ENCODE measurements at regions not wholly inside any gene's neighbourhood (a gene's known extent, or its start where the extent isn't known, plus 50 kb on each side); places are given as distances from the start of the nearest gene placed in this dataset.

GRCh38 chr5:124901081-124901480 is 154.6 kb upstream of the ZNF608 start:
- no peaks in the 10 kb centered on the region; the same call in 1 of the 2 replicates for H3K9me3 ChIP-seq
- no peak for DNase-seq
- no peak for TF ChIP-seq CTCF (IDR thresholded peaks at IDR 0.05; ENCODE audit: insufficient read depth in 1 of 2, low read depth in 1 of 2, low read length in 1 of 2, severe bottlenecking in 1 of 2, unreplicated experiment in 1 of 2)
- H3K27me3 Mint-ChIP-seq (ENCODE audit: insufficient read depth, unreplicated experiment) = no peaks in the 10 kb centered on the region
- peaks cover 2% of the 10 kb centered on the region for H3K4me1 ChIP-seq
- CTCF ChIA-PET = no interaction called here
- BruUV-seq (replicated peaks) = no TSS peak
- no peaks in the 10 kb centered on the region for H3K36me3 Mint-ChIP-seq (ENCODE audit: insufficient read depth, unreplicated experiment)
- no peak overlapping the region for H3K27ac Mint-ChIP-seq (ENCODE audit: unreplicated experiment)
- H3K27me3 ChIP-seq (replicated peaks; ENCODE audit: control insufficient read depth, insufficient read depth, low read length) = no peaks in the 10 kb centered on the region
- no peaks in the 10 kb centered on the region for H3K4me1 Mint-ChIP-seq (ENCODE audit: low read depth, unreplicated experiment)
- H3K4me3 ChIP-seq (ENCODE audit: low read depth, low read length) = no peak overlapping the region
- POLR2A ChIA-PET = no interaction called here
- H3K36me3 ChIP-seq (ENCODE audit: control insufficient read depth, insufficient read depth, low read length) = no peaks in the 10 kb centered on the region
- intact Hi-C loops (cut with micrococcal nuclease; ENCODE audit: unreplicated experiment) = loop anchor here (10.0 kb wide), 1 partner anchor 316 kb away; no protein-coding TSS in a partner anchor
- no peaks in the 10 kb centered on the region for H3K9me3 Mint-ChIP-seq (ENCODE audit: unreplicated experiment)
- no peak overlapping the region for H3K4me3 Mint-ChIP-seq (ENCODE audit: unreplicated experiment)

GRCh38 chr5:124902097-124902821 is 155.8 kb upstream of the ZNF608 start:
- CTCF ChIA-PET = no interaction called here
- Mint-ChIP-seq H3K27ac (ENCODE audit: unreplicated experiment) (no peak overlapping the region), H3K4me1 (ENCODE audit: low read depth, unreplicated experiment) (peaks cover 9% of the 10 kb centered on the region), H3K4me3 (ENCODE audit: unreplicated experiment) (no peak overlapping the region), H3K9me3 (ENCODE audit: unreplicated experiment) (no peaks in the 10 kb centered on the region), H3K36me3 (ENCODE audit: insufficient read depth, unreplicated experiment) (no peaks in the 10 kb centered on the region), H3K27me3 (ENCODE audit: insufficient read depth, unreplicated experiment) (no peaks in the 10 kb centered on the region)
- no peaks in the 10 kb centered on the region for H3K36me3 ChIP-seq (ENCODE audit: control insufficient read depth, insufficient read depth, low read length)
- POLR2A ChIA-PET = no interaction called here
- intact Hi-C loops (cut with micrococcal nuclease; ENCODE audit: unreplicated experiment) = loop anchor here (10.0 kb wide), 1 partner anchor 317 kb away; no protein-coding TSS in a partner anchor
- peaks cover 14% of the 10 kb centered on the region for H3K4me1 ChIP-seq
- BruUV-seq (replicated peaks) = no TSS peak
- DNase-seq = no peak
- no peaks in the 10 kb centered on the region; the same call in 1 of the 2 replicates for H3K9me3 ChIP-seq
- H3K27me3 ChIP-seq (replicated peaks; ENCODE audit: control insufficient read depth, insufficient read depth, low read length) = no peaks in the 10 kb centered on the region
- no peak for TF ChIP-seq CTCF (IDR thresholded peaks at IDR 0.05; ENCODE audit: insufficient read depth in 1 of 2, low read depth in 1 of 2, low read length in 1 of 2, severe bottlenecking in 1 of 2, unreplicated experiment in 1 of 2)
- no peak overlapping the region for H3K4me3 ChIP-seq (ENCODE audit: low read depth, low read length)

DNA sequence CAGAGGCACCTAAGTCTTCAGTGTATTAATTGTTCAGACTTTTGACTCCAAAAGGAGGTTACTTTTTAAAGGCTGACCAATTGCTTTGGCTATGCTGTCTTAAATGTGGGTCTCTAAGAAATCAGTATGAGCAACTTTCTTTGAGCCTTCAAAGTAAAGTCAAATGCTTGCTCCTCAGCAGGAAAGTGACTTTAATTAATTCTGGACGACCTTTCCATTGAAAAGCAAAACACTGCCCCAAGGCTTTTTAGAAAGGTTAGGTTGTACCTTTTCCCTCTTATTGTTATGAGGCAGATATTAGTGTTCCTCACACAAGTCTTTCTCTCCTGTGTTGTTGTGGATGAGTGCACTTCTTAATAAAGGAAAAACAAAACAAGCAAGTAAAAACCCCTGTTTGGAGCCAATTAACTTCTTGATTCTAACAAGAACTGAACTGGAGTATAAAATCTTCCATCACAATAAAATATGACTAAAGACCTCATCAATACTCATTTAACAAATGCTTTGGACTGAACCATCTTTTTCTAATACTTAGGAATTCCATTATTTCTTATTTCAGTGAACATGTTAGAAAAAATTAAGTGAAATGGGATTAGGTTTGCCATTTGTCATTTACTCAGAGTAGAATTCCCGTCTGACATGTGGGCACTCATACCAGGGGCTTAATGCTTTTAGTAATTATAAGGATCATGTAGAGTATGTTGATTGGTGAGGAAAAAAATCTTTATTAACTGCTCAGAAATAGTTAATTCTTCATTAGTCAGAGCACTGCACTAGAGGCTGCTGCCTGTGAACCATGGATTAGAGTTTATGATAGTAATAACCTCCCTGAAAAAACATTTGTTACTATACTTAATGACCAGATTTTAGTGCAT is 159.1 kb upstream of the ZNF608 start:
- CTCF ChIA-PET = no interaction called here
- no peak overlapping the region for H3K4me3 ChIP-seq (ENCODE audit: low read depth, low read length)
- POLR2A ChIA-PET = no interaction called here
- DNase-seq = no peak
- intact Hi-C loops (cut with micrococcal nuclease; ENCODE audit: unreplicated experiment) = loop anchor here (1.0 to 10.0 kb wide), 5 partner anchors 158 to 321 kb away; partner anchors contain the start of gene ZNF608
- no peaks in the 10 kb centered on the region for H3K9me3 ChIP-seq
- no peaks in the 10 kb centered on the region for H3K27me3 ChIP-seq (replicated peaks; ENCODE audit: control insufficient read depth, insufficient read depth, low read length)
- H3K4me1 ChIP-seq = peaks cover 42% of the 10 kb centered on the region
- no peak overlapping the region for H3K4me3 Mint-ChIP-seq (ENCODE audit: unreplicated experiment)
- no peaks in the 10 kb centered on the region for H3K36me3 ChIP-seq (ENCODE audit: control insufficient read depth, insufficient read depth, low read length)
- H3K27ac Mint-ChIP-seq (ENCODE audit: unreplicated experiment) = no peak overlapping the region
- no peaks in the 10 kb centered on the region for H3K9me3 Mint-ChIP-seq (ENCODE audit: unreplicated experiment)
- BruUV-seq (replicated peaks) = no TSS peak
- peaks cover 31% of the 10 kb centered on the region for H3K4me1 Mint-ChIP-seq (ENCODE audit: low read depth, unreplicated experiment)
- no peak for TF ChIP-seq CTCF (IDR thresholded peaks at IDR 0.05; ENCODE audit: insufficient read depth in 1 of 2, low read depth in 1 of 2, low read length in 1 of 2, severe bottlenecking in 1 of 2, unreplicated experiment in 1 of 2)
- no peaks in the 10 kb centered on the region for H3K27me3 Mint-ChIP-seq (ENCODE audit: insufficient read depth, unreplicated experiment)
- H3K36me3 Mint-ChIP-seq (ENCODE audit: insufficient read depth, unreplicated experiment) = no peaks in the 10 kb centered on the region
